Skeletal muscle tissue (tissue), 3 donors: ENCODE measurements at regions not wholly inside any gene's neighbourhood (a gene's known extent, or its start where the extent isn't known, plus 50 kb on each side); places are given as distances from the start of the nearest gene placed in this dataset.
A peak's percentile ranks its signal among the peaks of the same experiment; 100 is the strongest.

Experiments used
- H3K27ac ChIP-seq: one replicate; pipeline ENCODE4 v1.7.0; 2013; ENCODE audit warnings: mild to moderate bottlenecking, low read depth, low read length, inconsistent platforms
- H3K27me3 ChIP-seq, 3 donors: one replicate each; pipeline ENCODE4 v1.7.0; 2013; ENCODE audit warnings: low read length in 3 of 3; ENCODE audit not compliant: control insufficient read depth in 3 of 3, insufficient read depth in 3 of 3
- H3K36me3 ChIP-seq, 3 donors: one replicate each; pipeline ENCODE4 v1.7.0; 2013; ENCODE audit warnings: low read length in 3 of 3; ENCODE audit not compliant: control insufficient read depth in 3 of 3, insufficient read depth in 3 of 3
- H3K4me1 ChIP-seq, 3 donors: one replicate each; pipeline ENCODE4 v1.7.0; 2013; ENCODE audit warnings: low read length in 3 of 3, mild to moderate bottlenecking in 3 of 3; ENCODE audit not compliant: control insufficient read depth in 3 of 3, insufficient read depth in 3 of 3
- H3K4me3 ChIP-seq, 3 donors: one replicate each; pipeline ENCODE4 v1.7.0; 2013; ENCODE audit warnings: low read length in 3 of 3
- H3K9ac ChIP-seq, 3 donors: one replicate each; pipeline ENCODE4 v1.7.0; 2013; ENCODE audit warnings: low read length in 3 of 3, mild to moderate bottlenecking in 3 of 3, moderate library complexity in 2 of 3, low read depth in 1 of 3
- H3K9me3 ChIP-seq, 3 donors: one replicate each; pipeline ENCODE4 v1.7.0; 2013; ENCODE audit warnings: low read length in 3 of 3; ENCODE audit not compliant: control insufficient read depth in 3 of 3
- donor health status: Osteomylitis.

- no peak overlapping the region for H3K9ac ChIP-seq
- H3K4me1 ChIP-seq = peaks cover 0 to 12% (median 3%) of the 10 kb centered on the region in 3 donors
- no peak overlapping the region for H3K27ac ChIP-seq
- H3K9me3 ChIP-seq = no peaks in the 10 kb centered on the region
- H3K27me3 ChIP-seq = peaks cover 44 to 59% (median 46%) of the 10 kb centered on the region in 3 donors
- H3K36me3 ChIP-seq = no peaks in the 10 kb centered on the region
- no peak overlapping the region for H3K4me3 ChIP-seq
Observed at GRCh38 chr3:128556907-128557306, 63.9 kb upstream of the GATA2 start.

GRCh38 chr3:128556384-128556783, 63.4 kb upstream of the GATA2 start:
- Histone ChIP-seq H3K27me3 (peaks cover 44 to 65% (median 51%) of the 10 kb centered on the region in 3 donors), H3K4me3 (no peak overlapping the region), H3K27ac (no peak overlapping the region), H3K36me3 (no peaks in the 10 kb centered on the region), H3K9ac (no peak overlapping the region), H3K9me3 (no peaks in the 10 kb centered on the region), H3K4me1 (peaks cover 0 to 12% (median 3%) of the 10 kb centered on the region in 3 donors)

DNA sequence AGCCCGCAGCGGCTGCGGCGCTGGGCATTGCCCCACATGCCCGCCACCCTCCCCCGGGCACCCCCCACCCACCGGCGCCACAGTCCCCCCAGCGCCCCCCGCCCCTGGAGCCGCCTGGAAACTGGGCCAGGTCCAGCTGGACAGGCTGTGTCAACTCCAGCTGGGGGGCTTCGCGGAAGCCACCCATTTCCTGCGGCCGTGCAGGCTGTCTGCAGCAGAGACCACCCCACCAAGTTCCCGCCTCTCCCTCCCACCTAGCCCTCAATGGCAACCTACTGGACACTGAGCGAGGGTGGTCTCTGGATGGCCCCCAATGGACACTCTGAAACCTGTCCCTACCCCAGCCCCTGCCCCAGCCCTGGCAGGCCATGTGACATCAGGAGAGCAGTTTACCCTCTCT, 62.8 kb upstream of the GATA2 start:
- H3K4me1 ChIP-seq = peaks cover 0 to 12% (median 3%) of the 10 kb centered on the region in 3 donors
- H3K36me3 ChIP-seq = no peaks in the 10 kb centered on the region
- no peak overlapping the region for H3K27ac ChIP-seq
- no peak overlapping the region for H3K9ac ChIP-seq
- no peak overlapping the region for H3K4me3 ChIP-seq
- no peaks in the 10 kb centered on the region for H3K9me3 ChIP-seq
- peaks cover 44 to 65% (median 48%) of the 10 kb centered on the region in 3 donors for H3K27me3 ChIP-seq

GRCh38 chr3:128555098-128555825, 62.3 kb upstream of the GATA2 start:
- H3K9ac ChIP-seq = no peak overlapping the region
- H3K27ac ChIP-seq = peak overlapping the region; percentile 30
- peaks cover 44 to 65% (median 46%) of the 10 kb centered on the region in 3 donors for H3K27me3 ChIP-seq
- H3K9me3 ChIP-seq = no peaks in the 10 kb centered on the region
- H3K36me3 ChIP-seq = no peaks in the 10 kb centered on the region
- H3K4me1 ChIP-seq = peaks cover 0 to 13% (median 3%) of the 10 kb centered on the region in 3 donors
- no peak overlapping the region for H3K4me3 ChIP-seq

DNA sequence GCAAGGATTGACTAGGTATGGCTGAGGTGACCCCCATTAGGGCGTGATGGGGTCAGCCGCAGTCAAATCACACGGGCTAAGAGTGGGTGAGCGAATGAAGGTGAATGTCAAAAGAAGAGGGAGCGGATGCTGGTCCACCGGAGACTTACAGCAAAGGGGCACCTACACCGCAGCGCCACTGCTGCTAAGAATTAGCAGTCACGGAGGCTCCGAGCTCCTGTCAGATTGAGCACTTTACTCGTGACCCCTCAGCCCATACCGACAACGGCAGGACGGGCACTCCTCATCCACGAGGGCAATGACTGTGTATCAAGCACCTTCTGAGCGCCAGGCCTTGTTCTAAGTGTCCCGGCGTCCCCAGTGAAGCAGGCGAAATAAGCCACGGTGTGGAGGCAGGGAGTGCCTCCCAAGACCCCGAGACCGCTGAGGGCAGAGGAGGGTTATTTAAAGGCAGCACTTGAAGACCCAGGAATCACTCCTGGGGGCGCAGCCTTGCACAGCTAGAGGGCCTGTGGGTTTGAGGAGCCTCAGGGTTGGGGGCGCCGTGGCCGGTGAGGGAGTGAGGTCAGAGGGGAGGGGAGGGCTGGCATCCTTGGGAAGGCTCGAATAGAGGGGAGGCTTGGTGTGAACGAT, 61.6 kb upstream of the GATA2 start:
- peaks cover 38 to 59% (median 43%) of the 10 kb centered on the region in 3 donors for H3K27me3 ChIP-seq
- H3K4me3 ChIP-seq = no peak overlapping the region
- H3K9ac ChIP-seq = no peak overlapping the region

GRCh38 chr3:128554100-128554464, 61.1 kb upstream of the GATA2 start:
- H3K36me3 ChIP-seq = no peaks in the 10 kb centered on the region
- H3K27me3 ChIP-seq = peaks cover 36 to 55% (median 41%) of the 10 kb centered on the region in 3 donors
- H3K27ac ChIP-seq = no peak overlapping the region
- peaks cover 0 to 20% (median 3%) of the 10 kb centered on the region in 3 donors for H3K4me1 ChIP-seq
- H3K9ac ChIP-seq = no peak overlapping the region
- no peak overlapping the region for H3K4me3 ChIP-seq
- no peaks in the 10 kb centered on the region for H3K9me3 ChIP-seq

More for the DNA sequence above, 61.6 kb upstream of the GATA2 start:
- Histone ChIP-seq H3K4me1 (peaks cover 0 to 19% (median 3%) of the 10 kb centered on the region in 3 donors), H3K9me3 (no peaks in the 10 kb centered on the region), H3K36me3 (no peaks in the 10 kb centered on the region), H3K27ac (peak overlapping the region; percentile 30)

- H3K4me3 ChIP-seq = no peak overlapping the region
- peaks cover 36 to 54% (median 41%) of the 10 kb centered on the region in 3 donors for H3K27me3 ChIP-seq
- H3K27ac ChIP-seq = no peak overlapping the region
- H3K9me3 ChIP-seq = no peaks in the 10 kb centered on the region
- H3K9ac ChIP-seq = no peak overlapping the region
- peaks cover 0 to 20% (median 8%) of the 10 kb centered on the region in 3 donors for H3K4me1 ChIP-seq
- H3K36me3 ChIP-seq = no peaks in the 10 kb centered on the region
Observed at GRCh38 chr3:128553560-128553959, 60.6 kb upstream of the GATA2 start.

DNA sequence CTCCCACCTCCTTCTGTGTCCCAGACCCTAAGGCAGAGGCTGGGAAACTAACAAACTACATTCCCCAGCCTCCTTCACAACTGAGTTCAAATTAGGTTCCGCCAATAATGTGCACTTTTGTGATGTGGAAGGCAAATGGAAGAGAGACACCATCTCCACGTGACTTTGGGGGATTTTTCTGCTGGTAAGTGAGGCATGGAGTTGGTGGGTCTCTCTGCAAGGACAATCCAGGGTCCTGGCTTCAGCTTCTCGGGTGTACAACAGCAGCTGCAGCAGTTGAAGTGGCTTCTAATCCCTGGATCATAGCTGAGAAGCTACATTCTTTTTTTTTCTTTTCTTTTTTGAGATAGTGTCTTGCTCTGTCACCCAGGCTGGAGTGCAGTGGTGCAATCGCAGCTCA, 58.9 kb upstream of the GATA2 start:
- H3K27ac ChIP-seq = no peak overlapping the region
- H3K36me3 ChIP-seq = no peaks in the 10 kb centered on the region
- no peak overlapping the region for H3K4me3 ChIP-seq
- peaks cover 29 to 40% (median 31%) of the 10 kb centered on the region in 3 donors for H3K27me3 ChIP-seq
- no peak overlapping the region for H3K9ac ChIP-seq
- peaks cover 3 to 22% (median 20%) of the 10 kb centered on the region in 3 donors for H3K4me1 ChIP-seq
- no peaks in the 10 kb centered on the region for H3K9me3 ChIP-seq

- H3K9ac ChIP-seq = no peak overlapping the region
- peaks cover 3 to 21% (median 21%) of the 10 kb centered on the region in 3 donors for H3K4me1 ChIP-seq
- H3K27ac ChIP-seq = no peak overlapping the region
- peaks cover 25 to 35% (median 27%) of the 10 kb centered on the region in 3 donors for H3K27me3 ChIP-seq
- H3K4me3 ChIP-seq = no peak overlapping the region
- H3K36me3 ChIP-seq = no peaks in the 10 kb centered on the region
- no peaks in the 10 kb centered on the region for H3K9me3 ChIP-seq
Observed at GRCh38 chr3:128551451-128551850, 58.5 kb upstream of the GATA2 start.

DNA sequence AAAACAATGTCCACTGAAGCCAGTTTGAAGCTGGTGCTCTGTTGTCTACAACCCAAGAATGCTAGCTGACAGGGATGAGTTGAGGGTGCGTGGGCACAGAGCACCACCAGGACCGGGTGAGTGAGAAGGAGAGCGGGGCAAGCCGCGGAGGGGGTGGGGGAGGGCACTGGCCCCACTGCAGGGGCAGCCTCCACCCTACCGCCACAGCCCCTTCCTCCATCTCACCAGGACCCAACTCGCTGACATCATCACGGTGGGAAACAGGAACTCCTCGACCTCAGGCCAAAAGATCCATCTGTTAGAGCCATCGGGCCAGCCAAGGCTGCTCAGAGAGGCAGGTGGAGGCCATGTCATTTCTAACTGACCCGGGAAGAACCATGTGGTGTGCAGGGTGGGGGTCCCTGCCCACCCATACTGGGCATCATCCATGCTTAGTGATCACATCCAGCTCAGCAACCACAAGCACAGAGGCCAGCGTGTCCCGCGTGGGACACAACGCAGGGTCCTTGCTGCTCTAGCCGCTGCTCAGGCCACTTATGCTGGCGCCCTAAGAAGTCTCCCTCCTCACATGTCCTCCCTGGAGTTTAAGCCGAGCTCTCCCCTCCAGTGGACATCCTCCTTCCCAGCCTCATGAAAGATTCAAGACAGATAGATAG, 57.6 kb upstream of the GATA2 start:
- H3K4me3 ChIP-seq = no peak overlapping the region
- H3K36me3 ChIP-seq = no peaks in the 10 kb centered on the region
- peaks cover 3 to 20% (median 17%) of the 10 kb centered on the region in 3 donors for H3K4me1 ChIP-seq
- no peaks in the 10 kb centered on the region for H3K9me3 ChIP-seq
- H3K9ac ChIP-seq = no peak overlapping the region
- H3K27me3 ChIP-seq = peaks cover 18 to 28% (median 20%) of the 10 kb centered on the region in 3 donors
- no peak overlapping the region for H3K27ac ChIP-seq
